B cell (primary cell): ENCODE measurements at regions not wholly inside any gene's neighbourhood (a gene's known extent, or its start where the extent isn't known, plus 50 kb on each side); places are given as distances from the start of the nearest gene placed in this dataset.

Experiments used
- ATAC-seq: fragments of 200-7000 bp; cut with Tn5 transposase; one replicate; pipeline ENCODE4 v1.10.0; 2021; ENCODE audit warnings: low read depth, mild to moderate bottlenecking, moderate number of reproducible peaks, moderate library complexity
- CTCF ChIA-PET: fragments of 350-600 bp; sonication (Branson Sonifier 250); formaldehyde crosslinking; loops from one replicate; lab custom pipeline; 2021; ENCODE audit warnings: antibody characterized with exemption, inconsistent platforms; lab: Charles Lee
- POLR2A ChIA-PET: fragments of 350-600 bp; sonication (Branson Sonifier 250); formaldehyde crosslinking; loops from one replicate; lab custom pipeline; 2021; ENCODE audit warnings: antibody characterized with exemption; lab: Charles Lee
- DNase-seq: peaks from one replicate; pipeline ENCODE4 v3.0.0; 2013
- H2AFZ ChIP-seq: 2 replicates; pipeline ENCODE4 v1.6.1; 2012; ENCODE audit warnings: mild to moderate bottlenecking, low read depth, low read length; ENCODE audit not compliant: insufficient read depth, poor library complexity, severe bottlenecking
- H3K27ac ChIP-seq, 2 donors: 1 replicate in 1 of 2; 2 replicates in 1 of 2; pipeline ENCODE4 v1.5.1; 2012 to 2013; ENCODE audit warnings: low read length in 2 of 2, mild to moderate bottlenecking in 2 of 2, moderate library complexity in 1 of 2
- H3K27me3 ChIP-seq, 4 experiments: fragments of 200-600 bp in 1 of 4; sonication (generic) in 1 of 4; replicated peaks in 1 of 4; 1 replicate in 2 of 4; 2 replicates in 2 of 4; pipeline versions ENCODE4 v1.6.1 to v1.7.0; 2013 to 2016; ENCODE audit warnings: low read length in 3 of 4, mild to moderate bottlenecking in 2 of 4, mixed read lengths in 1 of 4, moderate library complexity in 1 of 4; ENCODE audit not compliant: insufficient read depth in 4 of 4, control insufficient read depth in 3 of 4; ENCODE audit errors: control extremely low read depth in 1 of 4
- H3K36me3 ChIP-seq, 2 experiments: replicated peaks in 1 of 2; 1 replicate in 1 of 2; 2 replicates in 1 of 2; pipeline versions ENCODE4 v1.6.1 to v1.7.1; 2013; ENCODE audit warnings: low read length in 1 of 2; ENCODE audit not compliant: insufficient read depth in 2 of 2, control insufficient read depth in 1 of 2; ENCODE audit errors: control extremely low read depth in 1 of 2, extremely low read depth in 1 of 2
- H3K4me1 ChIP-seq, 2 donors: fragments of 200-600 bp in 1 of 2; sonication (generic) in 1 of 2; 1 replicate in 1 of 2; 2 replicates in 1 of 2; pipeline versions ENCODE4 v1.5.1 to v1.6.1; 2013 to 2017; ENCODE audit warnings: low read length in 2 of 2; ENCODE audit not compliant: control insufficient read depth in 2 of 2, insufficient read depth in 2 of 2
- H3K4me2 ChIP-seq: replicated peaks from 2 replicates; pipeline ENCODE3; 2012; ENCODE audit warnings: mild to moderate bottlenecking, low read depth, low read length; ENCODE audit not compliant: poor library complexity, severe bottlenecking
- H3K4me3 ChIP-seq, 5 experiments: fragments of 200-600 bp in 1 of 5; sonication (generic) in 1 of 5; 1 replicate in 3 of 5; 2 replicates in 2 of 5; pipeline versions ENCODE4 v1.5.1 to v1.7.0; 2011 to 2016; ENCODE audit warnings: low read length in 4 of 5, mild to moderate bottlenecking in 4 of 5, low read depth in 2 of 5, control low read depth in 1 of 5, moderate library complexity in 1 of 5; ENCODE audit not compliant: insufficient read depth in 1 of 5; ENCODE audit errors: control extremely low read depth in 1 of 5, extremely low read depth in 1 of 5
- H3K79me2 ChIP-seq: fragments of 200-600 bp; sonication (generic); one replicate; pipeline ENCODE4 v1.6.0; 2016; ENCODE audit warnings: low read length; ENCODE audit not compliant: control insufficient read depth, insufficient read depth
- H3K9ac ChIP-seq: fragments of 200-600 bp; sonication (generic); 2 replicates; pipeline ENCODE4 v1.6.1; 2017; ENCODE audit warnings: mild to moderate bottlenecking, low read length, moderate library complexity
- H3K9me3 ChIP-seq, 3 donors: one replicate each; pipeline versions ENCODE4 v1.6.1 to v1.7.1; 2013; ENCODE audit warnings: low read length in 2 of 3; ENCODE audit not compliant: control insufficient read depth in 2 of 3, insufficient read depth in 1 of 3; ENCODE audit errors: control extremely low read depth in 1 of 3
- H4K20me1 ChIP-seq: 2 replicates; pipeline ENCODE4 v1.6.0; 2012; ENCODE audit warnings: mild to moderate bottlenecking, low read length; ENCODE audit not compliant: insufficient read depth, control insufficient read depth, poor library complexity, severe bottlenecking
- H3K27ac Mint-ChIP-seq: one replicate; pipeline ENCODE4 v1.8.0; 2021; ENCODE audit warnings: mixed read lengths
- H3K27me3 Mint-ChIP-seq: one replicate; pipeline ENCODE4 v1.8.0; 2021; ENCODE audit warnings: mixed read lengths
- H3K4me1 Mint-ChIP-seq: one replicate; pipeline ENCODE4 v1.8.0; 2021; ENCODE audit warnings: mixed read lengths
- H3K4me3 Mint-ChIP-seq: one replicate; pipeline ENCODE4 v1.8.0; 2021; ENCODE audit warnings: mixed read lengths
- H3K9me3 Mint-ChIP-seq: one replicate; pipeline ENCODE4 v1.8.0; 2022; ENCODE audit warnings: mixed read lengths; ENCODE audit not compliant: insufficient read depth
- CTCF ChIP-seq: fragments of 200-600 bp; IDR thresholded peaks from one replicate; pipeline ENCODE4 v1.8.0; 2022; ENCODE audit warnings: antibody characterized with exemption, mild to moderate bottlenecking
- EZH2 ChIP-seq: IDR thresholded peaks from 2 replicates; pipeline ENCODE4 v1.6.1; 2012; ENCODE audit warnings: borderline replicate concordance, low read depth, mild to moderate bottlenecking, moderate library complexity, low read length; ENCODE audit not compliant: insufficient read depth, poor library complexity, severe bottlenecking
- intact Hi-C: fragments of 100-400 bp; cut with micrococcal nuclease; formaldehyde crosslinking; loops from one replicate; pipeline ENCODE4 v1.10.0; 2022

DNA sequence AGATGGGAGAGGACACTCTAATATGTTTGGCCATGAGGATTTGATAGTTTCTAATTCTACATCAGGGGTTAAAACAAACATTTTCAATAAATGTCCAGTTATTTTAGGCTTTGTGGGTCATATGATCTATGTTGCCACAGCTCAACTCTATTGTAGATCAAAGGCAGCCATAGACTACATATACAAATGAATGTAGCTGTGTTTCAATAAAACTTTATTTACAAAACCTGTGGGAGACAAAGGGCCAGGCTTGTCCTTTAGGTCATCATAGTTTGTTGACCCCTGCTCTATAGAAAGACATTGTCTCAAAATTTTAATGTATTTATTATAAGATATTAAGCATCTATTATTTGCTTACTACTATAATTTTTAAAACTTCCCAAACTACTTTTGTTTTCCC is 325.4 kb upstream of the MEF2C start:
- H3K27ac ChIP-seq: no peak overlapping the region
- H3K9ac ChIP-seq: no peak overlapping the region
- no peak for DNase-seq
- no peak overlapping the region for H3K4me2 ChIP-seq
- H3K4me1 ChIP-seq: no peaks in the 10 kb centered on the region
- no peaks in the 10 kb centered on the region for H3K79me2 ChIP-seq
- Mint-ChIP-seq H3K27ac (no peak overlapping the region), H3K27me3 (no peaks in the 10 kb centered on the region), H3K9me3 (peaks cover 2% of the 10 kb centered on the region), H3K4me3 (no peak overlapping the region), H3K4me1 (no peaks in the 10 kb centered on the region)
- ChIA-PET POLR2A (no interaction called here), CTCF (interaction anchor here (1.0 kb wide), 1 partner anchor 24 kb away, joined by 3 read pairs; no protein-coding TSS in a partner anchor)
- TF ChIP-seq CTCF (no peak), EZH2 (no peak)
- H3K4me3 ChIP-seq: no peak overlapping the region
- no peaks in the 10 kb centered on the region for H3K36me3 ChIP-seq
- intact Hi-C loops: no loop called here
- H3K27me3 ChIP-seq: no peaks in the 10 kb centered on the region
- no peaks in the 10 kb centered on the region for H4K20me1 ChIP-seq
- no peak overlapping the region for H2AFZ ChIP-seq
- no peak for ATAC-seq
- peaks cover 0 to 3% (median 0%) of the 10 kb centered on the region in 3 donors for H3K9me3 ChIP-seq

DNA sequence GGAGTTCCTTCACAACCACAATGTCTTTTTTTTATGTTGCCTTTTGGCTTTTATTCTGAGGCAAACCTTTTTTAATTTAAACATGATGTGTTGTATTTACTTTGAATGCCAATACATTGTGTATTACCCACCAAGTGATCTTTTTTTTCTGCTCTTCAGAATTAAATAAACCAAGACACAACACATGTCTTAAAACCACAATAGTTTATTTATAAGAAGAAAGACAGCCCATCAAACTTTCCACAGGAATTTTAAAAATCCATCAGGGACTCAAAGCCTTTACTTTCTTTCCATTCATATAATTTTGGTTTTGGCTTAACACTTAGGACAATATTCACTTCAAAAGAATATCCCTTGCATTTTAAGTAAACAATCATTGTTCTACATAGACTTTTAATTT is 321.8 kb upstream of the MEF2C start:
- no peaks in the 10 kb centered on the region for H3K27me3 Mint-ChIP-seq
- ATAC-seq (no peak), DNase-seq (no peak)
- Histone ChIP-seq H3K27me3 (no peaks in the 10 kb centered on the region), H3K36me3 (no peaks in the 10 kb centered on the region), H3K9me3 (peaks cover 6 to 8% (median 7%) of the 10 kb centered on the region in 3 donors), H3K79me2 (no peaks in the 10 kb centered on the region), H2AFZ (no peak overlapping the region), H3K4me1 (no peaks in the 10 kb centered on the region), H3K4me2 (no peak overlapping the region), H3K9ac (no peak overlapping the region), H3K27ac (no peak overlapping the region), H4K20me1 (no peaks in the 10 kb centered on the region), H3K4me3 (no peak overlapping the region)
- intact Hi-C loops: no loop called here
- H3K4me1 Mint-ChIP-seq: no peaks in the 10 kb centered on the region
- ChIA-PET CTCF (no interaction called here), POLR2A (no interaction called here)
- H3K4me3 Mint-ChIP-seq: no peak overlapping the region
- peaks cover 8% of the 10 kb centered on the region for H3K9me3 Mint-ChIP-seq
- no peak overlapping the region for H3K27ac Mint-ChIP-seq
- TF ChIP-seq EZH2 (no peak), CTCF (no peak)
